ENCODE measurements at regions not wholly inside any gene's neighbourhood (a gene's known extent, or its start where the extent isn't known, plus 50 kb on each side); places are given as distances from the start of the nearest gene placed in this dataset.

GRCh38 chr12:114903083-114903691, 219.2 kb upstream of the TBX3 start:
- DNase-seq (ENCODE audit: low read depth): peak; percentile 86

GRCh38 chr12:114902665-114903064, 218.7 kb upstream of the TBX3 start:
- DNase-seq (ENCODE audit: low read depth): no peak

DNA sequence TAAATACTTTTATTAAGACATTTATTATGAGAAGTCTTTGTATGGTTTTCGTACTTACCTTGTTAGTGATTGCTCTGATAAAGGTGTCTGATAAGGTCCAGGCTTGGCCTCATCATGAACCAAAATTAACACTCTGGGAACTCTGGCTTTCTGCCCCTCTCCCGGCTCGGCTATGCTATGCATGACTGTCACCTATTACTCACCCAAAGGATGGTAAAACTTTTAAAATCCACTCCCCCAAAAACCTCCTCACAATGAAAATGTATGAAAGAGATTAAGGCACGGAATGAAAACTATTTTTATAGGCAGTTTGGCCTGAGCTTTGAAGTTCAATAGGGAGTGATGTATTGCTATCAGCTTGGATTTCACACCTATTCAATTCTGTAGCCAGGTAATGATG, 217.3 kb upstream of the TBX3 start:
- DNase-seq (ENCODE audit: low read depth): no peak

GRCh38 chr12:114898159-114898558, 214.2 kb upstream of the TBX3 start:
- DNase-seq (ENCODE audit: low read depth): no peak

DNA sequence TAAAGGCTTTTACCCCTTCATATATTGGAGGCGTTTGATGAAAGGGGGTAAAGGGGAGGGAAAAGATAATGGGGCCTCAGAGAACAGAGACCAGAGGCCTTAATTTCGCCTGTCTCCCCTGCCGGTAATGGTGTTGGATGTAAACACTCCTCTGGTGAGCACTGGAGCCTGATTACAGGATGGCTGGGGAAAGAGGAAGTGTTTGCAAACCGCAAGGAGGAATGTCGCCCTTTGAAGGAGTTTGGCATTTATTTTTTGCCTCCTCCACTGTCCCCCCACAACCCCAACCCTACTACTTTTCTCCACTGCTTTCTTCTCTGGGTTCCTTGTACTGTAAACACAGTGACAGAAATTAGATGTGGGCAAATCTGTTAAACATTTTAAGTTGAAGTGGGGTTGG, 211.9 kb upstream of the TBX3 start:
- no peak for DNase-seq (ENCODE audit: low read depth)

GRCh38 chr12:114895081-114895480, 211.1 kb upstream of the TBX3 start:
- no peak for DNase-seq (ENCODE audit: low read depth)

GRCh38 chr12:114894076-114894475, 210.1 kb upstream of the TBX3 start:
- no peak for DNase-seq (ENCODE audit: low read depth)

DNA sequence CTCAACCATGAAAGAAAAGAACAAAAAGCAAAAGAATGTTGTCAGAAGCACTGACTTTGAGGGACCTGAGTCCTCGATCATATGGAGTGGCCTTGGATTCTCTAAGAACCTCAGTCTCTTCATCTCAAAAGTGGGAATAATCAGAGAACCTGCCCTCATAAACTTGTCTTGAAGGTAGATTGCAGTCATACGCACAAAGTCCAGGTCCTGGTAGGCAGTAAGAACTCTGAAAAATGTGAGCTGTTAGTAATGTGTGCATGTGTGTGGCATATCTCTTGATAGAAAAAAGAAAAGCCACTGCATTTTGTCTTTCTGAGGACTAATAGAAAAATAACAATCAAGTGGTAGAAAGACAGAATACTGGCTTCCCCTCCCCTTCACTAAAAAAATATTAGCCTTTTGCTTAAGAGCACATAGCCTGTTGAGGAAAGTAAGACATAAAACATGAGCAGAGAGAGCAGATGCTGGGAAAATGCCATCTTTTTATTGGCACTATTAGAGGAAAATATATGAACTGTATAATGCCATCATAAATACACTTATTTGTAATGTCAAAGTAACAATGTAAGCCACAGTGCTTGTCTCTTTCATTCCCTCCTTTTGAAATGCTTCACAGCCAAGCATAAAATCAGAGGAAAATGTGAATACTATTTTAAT, 205.1 kb upstream of the TBX3 start:
- no peak for DNase-seq (ENCODE audit: low read depth)

- peak; percentile 44 for DNase-seq (ENCODE audit: low read depth)
Observed at GRCh38 chr12:114888448-114888847, 204.5 kb upstream of the TBX3 start.

GRCh38 chr12:114885501-114885900, 201.5 kb upstream of the TBX3 start:
- DNase-seq (ENCODE audit: low read depth): no peak

GRCh38 chr12:114884575-114884974, 200.6 kb upstream of the TBX3 start:
- no peak for DNase-seq (ENCODE audit: low read depth)

DNA sequence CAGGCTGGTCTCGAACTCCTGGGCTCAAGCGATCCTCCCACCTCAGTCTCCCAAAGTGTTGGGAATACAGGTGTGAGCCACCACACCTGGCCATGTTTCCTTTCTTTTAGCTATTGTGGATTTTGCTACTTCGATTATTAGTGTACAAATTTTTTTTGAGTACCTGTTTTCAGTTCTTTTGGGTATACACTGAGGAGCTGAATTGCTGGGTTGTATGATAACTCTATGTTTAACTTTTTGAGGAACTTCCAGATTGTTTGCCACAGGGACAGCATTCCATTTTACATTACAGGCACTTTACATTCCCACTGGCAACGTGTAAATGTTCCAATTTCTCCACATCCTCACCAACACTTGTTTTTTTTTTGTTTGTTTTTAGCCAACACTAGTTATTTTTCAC, 198.1 kb upstream of the TBX3 start:
- DNase-seq (ENCODE audit: low read depth): no peak

DNA sequence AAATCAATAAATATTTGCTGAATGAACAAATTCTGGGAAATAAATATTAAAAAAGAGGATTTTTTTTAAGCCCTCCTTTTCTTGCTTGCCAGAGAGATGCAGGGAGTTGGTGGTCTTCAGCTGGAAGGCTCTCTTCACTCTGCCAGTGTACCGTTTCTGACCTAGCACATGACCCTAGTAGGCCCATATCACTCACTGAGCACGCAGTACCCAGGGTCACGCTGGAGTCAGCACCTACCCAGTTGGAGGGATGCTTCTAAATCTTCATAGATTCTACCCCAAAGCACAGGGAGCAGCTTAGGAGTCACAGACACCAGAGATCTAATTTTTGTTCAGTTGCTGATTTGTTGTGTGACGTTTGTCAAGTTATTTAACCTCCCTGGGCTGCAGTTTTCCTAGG, 195.4 kb upstream of the TBX3 start:
- DNase-seq (ENCODE audit: low read depth): no peak

- DNase-seq (ENCODE audit: low read depth): no peak
Observed at GRCh38 chr12:114878781-114879180, 194.8 kb upstream of the TBX3 start.

DNA sequence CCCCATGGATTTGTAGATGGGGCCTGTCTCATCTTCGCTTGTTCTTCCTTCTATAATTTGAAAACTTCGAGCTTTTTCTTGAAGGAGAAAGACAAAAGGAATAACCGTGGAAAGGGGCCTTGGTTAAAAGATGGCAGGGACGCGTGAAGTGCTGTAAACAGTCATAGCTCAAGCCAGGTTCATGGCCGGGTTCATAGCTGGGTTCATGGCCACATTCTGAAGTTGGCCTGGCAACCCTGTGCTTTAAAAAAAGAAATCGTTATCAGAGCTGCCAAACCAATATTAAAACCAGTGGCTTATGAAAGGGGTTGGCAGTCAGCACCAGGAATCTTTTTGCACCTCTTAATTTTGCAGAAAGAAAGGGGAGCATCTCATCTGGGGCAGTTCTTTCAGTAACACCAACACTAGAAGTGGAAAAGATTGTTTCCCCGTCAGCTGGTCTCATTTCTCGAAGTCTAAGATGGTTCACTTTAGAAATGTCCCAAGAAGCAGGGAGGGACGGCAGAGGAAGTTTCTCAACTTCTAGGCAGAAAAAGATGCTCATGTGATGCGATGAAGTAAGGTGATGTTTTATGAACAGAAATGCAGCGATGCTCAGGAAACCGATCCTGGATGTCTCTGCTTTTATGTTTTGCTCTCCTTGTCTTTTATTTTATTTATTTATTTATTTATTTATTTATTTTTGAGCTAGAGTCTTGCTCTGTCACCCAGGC, 193.1 kb upstream of the TBX3 start:
- DNase-seq (ENCODE audit: low read depth): no peak

GRCh38 chr12:114875313-114875712, 191.3 kb upstream of the TBX3 start:
- DNase-seq (ENCODE audit: low read depth): no peak

DNA sequence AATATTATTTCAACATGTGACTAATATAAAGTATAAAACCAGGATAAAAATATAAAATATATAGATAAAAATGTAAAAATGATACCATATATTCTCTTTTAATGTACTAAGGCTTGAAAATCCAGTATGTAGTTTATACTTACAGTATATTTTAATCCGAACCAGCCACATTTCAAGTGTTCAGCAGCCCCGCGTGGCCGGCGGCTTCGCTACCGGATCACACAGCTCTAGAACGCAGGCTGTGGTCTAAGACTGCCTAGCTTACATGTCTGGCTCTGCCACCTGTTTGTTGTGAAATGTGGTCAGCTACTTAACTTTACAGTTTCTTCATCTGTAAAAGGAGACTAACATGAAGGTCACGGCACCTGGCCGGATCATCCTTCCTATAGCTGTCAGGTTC, 189.7 kb upstream of the TBX3 start:
- DNase-seq (ENCODE audit: low read depth): no peak

DNA sequence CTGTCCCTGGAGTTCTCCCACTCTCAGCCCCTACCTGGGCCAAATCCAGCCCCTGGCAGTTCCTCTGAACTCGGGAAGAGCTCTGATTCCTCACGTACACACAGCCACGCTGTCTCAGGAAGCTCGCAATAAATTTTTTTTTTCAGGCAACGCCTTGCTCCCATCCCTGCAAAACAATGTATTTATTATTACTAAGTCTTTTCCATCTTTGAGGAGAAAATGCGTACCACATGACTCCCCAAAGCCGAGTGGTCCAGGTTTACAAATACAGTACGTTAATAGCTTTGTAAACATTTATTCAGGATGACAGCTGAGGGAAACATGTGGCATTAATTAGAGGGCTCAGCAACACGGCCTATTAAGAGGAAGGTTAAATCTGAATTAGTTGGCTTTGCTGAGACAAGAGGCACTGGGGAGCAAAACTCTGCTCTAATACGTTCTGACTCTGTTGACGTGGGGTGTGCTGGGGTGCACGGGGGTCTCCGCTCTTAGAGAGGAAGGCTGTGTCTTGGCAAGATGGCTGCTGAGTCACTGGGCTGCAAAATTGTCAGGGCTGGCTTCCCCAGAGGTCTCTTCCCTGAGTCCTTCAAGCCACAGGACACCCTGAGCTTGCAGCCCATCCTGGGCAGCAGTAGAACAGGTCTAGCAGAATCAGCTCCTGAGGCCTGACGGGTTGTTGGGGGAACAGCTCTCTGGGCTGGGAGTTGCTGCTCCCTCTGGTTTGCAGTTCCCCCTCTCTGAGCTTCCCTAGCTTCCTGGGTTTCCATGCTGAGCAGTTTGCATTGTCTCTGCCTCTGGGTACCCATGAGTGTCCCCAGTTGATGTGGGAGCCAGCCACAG, 185.2 kb upstream of the TBX3 start:
- no peak for DNase-seq (ENCODE audit: low read depth)

- no peak for DNase-seq (ENCODE audit: low read depth)
Observed at GRCh38 chr12:114866331-114866730, 182.4 kb upstream of the TBX3 start.

- no peak for DNase-seq (ENCODE audit: low read depth)
Observed at GRCh38 chr12:114864837-114865551, 181.0 kb upstream of the TBX3 start.

DNA sequence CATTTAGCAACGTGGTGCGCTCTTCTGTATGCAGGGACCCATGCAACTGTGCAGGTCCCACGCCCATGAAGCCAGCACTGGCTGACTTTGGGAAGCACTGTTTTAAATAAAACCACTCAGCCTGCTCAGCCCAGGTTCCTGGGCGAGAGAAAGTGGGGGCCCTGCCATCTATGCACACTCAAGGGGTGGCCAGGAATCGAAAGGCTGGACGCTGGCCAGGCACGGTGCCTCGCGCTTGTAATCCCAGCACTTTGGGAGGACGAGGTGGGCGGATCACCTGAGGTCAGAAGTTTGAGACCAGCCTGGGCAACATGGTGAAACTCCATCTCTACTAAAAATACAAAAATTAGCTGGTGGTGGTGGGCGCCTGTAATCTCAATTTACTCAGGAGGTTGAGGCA, 179.9 kb upstream of the TBX3 start:
- no peak for DNase-seq (ENCODE audit: low read depth)

- no peak for DNase-seq (ENCODE audit: low read depth)
Observed at GRCh38 chr12:114860969-114861368, 177.0 kb upstream of the TBX3 start.
